ENCODE measurements at regions not wholly inside any gene's neighbourhood (a gene's known extent, or its start where the extent isn't known, plus 50 kb on each side); places are given as distances from the start of the nearest gene placed in this dataset.
"Not testable (repeated sequence)": the region's sequence is repeated elsewhere in the genome, so short reads cannot be mapped to it uniquely, and the experiment has no call there.

- DNase-seq (ENCODE audit: low spot score in 2 of 2); FAIRE-seq: not testable (repeated sequence)
Measured at GRCh38 chr6:67922588-67922987, 712.5 kb upstream of the ADGRB3 start.

GRCh38 chr6:67920040-67920439 lies 715.0 kb upstream of the ADGRB3 start:
- not testable (repeated sequence) for DNase-seq (ENCODE audit: low spot score in 2 of 2); FAIRE-seq

GRCh38 chr6:67916399-67916798 lies 718.7 kb upstream of the ADGRB3 start:
- no peak for FAIRE-seq

GRCh38 chr6:67914419-67914818 lies 720.7 kb upstream of the ADGRB3 start:
- DNase-seq (ENCODE audit: low spot score in 2 of 2) = no peak
- no peak for FAIRE-seq

More at GRCh38 chr6:67916399-67916798, 718.7 kb upstream of the ADGRB3 start:
- DNase-seq (ENCODE audit: low spot score in 2 of 2) = no peak

- FAIRE-seq (no peak), DNase-seq (ENCODE audit: low spot score in 2 of 2) (no peak)
Measured at GRCh38 chr6:67909354-67909753, 725.7 kb upstream of the ADGRB3 start.

GRCh38 chr6:67908379-67908778 lies 726.7 kb upstream of the ADGRB3 start:
- FAIRE-seq (no peak), DNase-seq (ENCODE audit: low spot score in 2 of 2) (no peak)

- not testable (repeated sequence) for FAIRE-seq; DNase-seq (ENCODE audit: low spot score in 2 of 2)
Measured at GRCh38 chr6:67904735-67905134, 730.3 kb upstream of the ADGRB3 start.

GRCh38 chr6:67898875-67899274 lies 736.2 kb upstream of the ADGRB3 start:
- no peak for FAIRE-seq
- DNase-seq (ENCODE audit: low spot score in 2 of 2) = no peak

- FAIRE-seq (no peak), DNase-seq (ENCODE audit: low spot score in 2 of 2) (no peak)
Measured at GRCh38 chr6:67897998-67898607, 737.0 kb upstream of the ADGRB3 start.

- DNase-seq (ENCODE audit: low spot score in 2 of 2) (no peak), FAIRE-seq (no peak)
Measured at GRCh38 chr6:67896476-67896875, 738.6 kb upstream of the ADGRB3 start.

GRCh38 chr6:67889682-67889995 lies 745.4 kb upstream of the ADGRB3 start:
- DNase-seq (ENCODE audit: low spot score in 2 of 2) (no peak), FAIRE-seq (no peak)

GRCh38 chr6:67888886-67889681 lies 746.0 kb upstream of the ADGRB3 start:
- FAIRE-seq (no peak), DNase-seq (ENCODE audit: low spot score in 2 of 2) (no peak)

- FAIRE-seq (no peak), DNase-seq (ENCODE audit: low spot score in 2 of 2) (no peak)
Measured at GRCh38 chr6:67888546-67888885, 746.6 kb upstream of the ADGRB3 start.

GRCh38 chr6:67887747-67888545 lies 747.1 kb upstream of the ADGRB3 start:
- FAIRE-seq = no peak
- DNase-seq (ENCODE audit: low spot score in 2 of 2) = no peak

- no peak for FAIRE-seq
Measured at GRCh38 chr6:67887419-67887746, 747.7 kb upstream of the ADGRB3 start.

GRCh38 chr6:67886840-67887292 lies 748.2 kb upstream of the ADGRB3 start:
- DNase-seq (ENCODE audit: low spot score in 2 of 2) = no peak
- no peak for FAIRE-seq

More at GRCh38 chr6:67887419-67887746, 747.7 kb upstream of the ADGRB3 start:
- DNase-seq (ENCODE audit: low spot score in 2 of 2) = no peak

- FAIRE-seq (no peak), DNase-seq (ENCODE audit: low spot score in 2 of 2) (no peak)
Measured at GRCh38 chr6:67886036-67886707, 748.9 kb upstream of the ADGRB3 start.

- DNase-seq (ENCODE audit: low spot score in 2 of 2) = no peak
- FAIRE-seq = no peak
Measured at GRCh38 chr6:67885081-67886033, 749.7 kb upstream of the ADGRB3 start.

GRCh38 chr6:67884442-67884841 lies 750.6 kb upstream of the ADGRB3 start:
- no peak for FAIRE-seq
- DNase-seq (ENCODE audit: low spot score in 2 of 2) = no peak
